22Rv1 (cell line): ENCODE measurements at regions not wholly inside any gene's neighbourhood (a gene's known extent, or its start where the extent isn't known, plus 50 kb on each side); places are given as distances from the start of the nearest gene placed in this dataset.

Experiments used
- ZFX ChIP-seq: fragments of 450-650 bp; IDR thresholded peaks from 2 replicates; pipeline ENCODE4 v1.6.1; 2017; ENCODE audit warnings: antibody characterized with exemption, borderline replicate concordance
- TF ChIP-seq, protein P1 (sequence below): fragments of 450-650 bp; IDR thresholded peaks from 2 replicates; pipeline ENCODE4 v1.5.1; 2017; ENCODE audit warnings: mild to moderate bottlenecking

DNA sequence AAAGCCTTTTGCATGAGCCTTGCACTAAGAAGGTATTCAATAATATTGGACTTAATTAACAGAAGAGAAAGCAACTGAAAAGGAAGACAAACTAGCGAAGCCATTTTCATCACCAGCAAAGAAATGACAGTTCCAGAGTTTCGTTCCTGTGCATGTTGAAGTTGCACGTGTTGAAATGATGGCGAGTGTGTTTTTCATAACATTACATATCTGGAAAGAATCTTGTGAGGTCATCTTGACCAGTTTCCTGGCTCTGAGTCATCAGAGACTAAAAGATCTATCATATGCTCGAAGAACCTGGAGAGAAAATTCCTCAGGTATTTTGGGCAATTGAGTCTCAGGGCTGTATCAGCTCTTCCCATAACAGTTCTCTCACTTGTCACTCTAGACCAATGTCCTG lies 106.2 kb upstream of the MAML3 start:
- TF ChIP-seq, protein P1, sequence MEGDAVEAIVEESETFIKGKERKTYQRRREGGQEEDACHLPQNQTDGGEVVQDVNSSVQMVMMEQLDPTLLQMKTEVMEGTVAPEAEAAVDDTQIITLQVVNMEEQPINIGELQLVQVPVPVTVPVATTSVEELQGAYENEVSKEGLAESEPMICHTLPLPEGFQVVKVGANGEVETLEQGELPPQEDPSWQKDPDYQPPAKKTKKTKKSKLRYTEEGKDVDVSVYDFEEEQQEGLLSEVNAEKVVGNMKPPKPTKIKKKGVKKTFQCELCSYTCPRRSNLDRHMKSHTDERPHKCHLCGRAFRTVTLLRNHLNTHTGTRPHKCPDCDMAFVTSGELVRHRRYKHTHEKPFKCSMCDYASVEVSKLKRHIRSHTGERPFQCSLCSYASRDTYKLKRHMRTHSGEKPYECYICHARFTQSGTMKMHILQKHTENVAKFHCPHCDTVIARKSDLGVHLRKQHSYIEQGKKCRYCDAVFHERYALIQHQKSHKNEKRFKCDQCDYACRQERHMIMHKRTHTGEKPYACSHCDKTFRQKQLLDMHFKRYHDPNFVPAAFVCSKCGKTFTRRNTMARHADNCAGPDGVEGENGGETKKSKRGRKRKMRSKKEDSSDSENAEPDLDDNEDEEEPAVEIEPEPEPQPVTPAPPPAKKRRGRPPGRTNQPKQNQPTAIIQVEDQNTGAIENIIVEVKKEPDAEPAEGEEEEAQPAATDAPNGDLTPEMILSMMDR: no peak
- no peak for TF ChIP-seq ZFX
